ENCODE measurements at regions not wholly inside any gene's neighbourhood (a gene's known extent, or its start where the extent isn't known, plus 50 kb on each side); places are given as distances from the start of the nearest gene placed in this dataset.
"Not testable (repeated sequence)": the region's sequence is repeated elsewhere in the genome, so short reads cannot be mapped to it uniquely, and the experiment has no call there.

DNA sequence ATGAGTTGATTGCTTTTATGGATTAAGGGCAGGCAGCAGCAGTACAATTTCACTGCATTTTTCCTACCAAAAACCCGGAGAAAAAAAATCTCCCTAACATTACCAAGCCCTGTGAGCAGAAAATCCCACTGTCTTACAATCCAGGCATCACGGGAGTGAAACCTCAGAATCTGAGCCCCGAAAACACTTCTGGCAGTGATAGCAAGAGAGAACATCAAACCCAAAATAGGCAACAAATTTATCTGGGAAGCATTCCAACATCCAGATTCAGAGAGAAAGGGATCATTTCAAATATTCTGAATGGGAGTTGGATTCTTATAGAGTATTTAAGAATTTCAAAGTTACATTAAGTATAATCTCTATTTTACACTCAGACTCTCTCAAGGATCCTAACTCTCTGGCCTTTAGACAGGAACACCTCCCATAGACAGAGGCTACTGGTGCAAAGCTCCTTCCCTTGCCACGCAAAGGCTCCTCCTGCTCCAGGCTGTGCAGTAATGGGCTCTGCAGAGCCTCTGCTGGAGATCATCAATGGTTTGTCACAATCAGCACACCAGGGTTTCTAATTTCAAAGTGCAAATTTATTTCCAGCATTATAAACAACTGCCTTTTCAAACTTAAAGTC, 256.9 kb downstream of the PARM1 start:
- no peak for DNase-seq (ENCODE audit: low spot score)

DNA sequence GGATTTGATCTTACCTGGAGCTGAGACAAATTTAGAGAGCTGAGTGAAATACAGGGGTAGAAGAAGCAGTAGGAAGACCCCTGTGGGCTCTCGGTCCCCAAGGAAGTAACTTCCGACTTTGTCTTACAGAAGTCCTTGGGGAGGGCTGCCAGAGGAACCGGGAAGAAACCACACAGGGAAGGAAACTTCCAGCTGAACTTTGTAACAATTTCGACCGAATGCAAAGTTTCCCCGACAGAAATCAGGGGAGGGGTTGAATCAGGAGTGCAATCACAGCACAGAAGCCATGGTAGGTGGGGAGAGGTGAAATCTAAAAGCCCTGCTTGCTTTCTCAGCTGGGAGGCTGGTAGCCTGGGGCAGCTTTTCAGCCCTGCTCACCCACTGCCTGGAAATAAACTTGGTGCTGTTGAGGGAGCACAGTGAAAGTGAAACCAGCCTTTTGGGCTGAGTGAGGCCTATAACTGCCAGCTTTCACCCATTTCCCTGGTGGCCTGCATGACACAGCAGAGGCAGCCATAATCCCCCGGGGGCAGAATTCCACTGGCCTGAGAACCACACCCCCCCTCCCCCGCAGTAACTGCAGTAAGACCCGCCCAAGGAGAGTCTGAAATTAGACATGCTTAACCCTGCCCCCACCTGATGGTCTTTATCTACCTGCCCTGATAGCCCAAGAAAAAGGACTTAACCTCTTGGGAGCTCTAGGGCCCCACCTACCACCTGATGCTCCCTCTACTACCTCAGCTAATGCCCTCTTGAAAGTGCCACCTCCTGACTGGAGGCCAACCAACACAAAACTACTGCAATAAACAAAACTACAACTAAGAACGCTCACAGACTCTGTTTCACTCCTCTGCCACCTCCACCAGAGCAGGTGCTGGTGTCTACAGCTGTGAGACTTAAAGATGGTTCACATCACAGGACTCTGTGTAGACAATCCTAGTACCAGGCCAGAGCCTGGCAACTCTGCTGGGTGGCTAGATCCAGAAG, 248.2 kb downstream of the PARM1 start:
- no peak for DNase-seq (ENCODE audit: low spot score)

DNA sequence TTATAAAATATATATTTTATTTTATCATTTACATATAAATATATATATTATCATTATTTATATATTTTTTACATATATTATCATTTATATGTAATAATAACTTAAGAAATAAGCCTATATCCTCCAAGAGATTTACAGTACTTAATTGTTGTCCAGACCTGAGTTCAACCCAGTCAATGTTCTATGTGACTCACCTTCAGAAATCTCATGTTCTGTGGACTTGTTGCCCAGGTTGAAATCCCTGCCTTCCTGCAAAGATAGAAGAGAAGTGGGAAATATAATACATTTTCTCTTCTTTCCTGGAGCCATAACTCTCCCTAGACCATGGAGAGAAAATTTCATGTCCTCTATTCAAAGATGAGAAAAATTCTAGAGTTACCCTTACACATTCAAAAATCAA, 247.3 kb downstream of the PARM1 start:
- no peak for DNase-seq (ENCODE audit: low spot score)

DNA sequence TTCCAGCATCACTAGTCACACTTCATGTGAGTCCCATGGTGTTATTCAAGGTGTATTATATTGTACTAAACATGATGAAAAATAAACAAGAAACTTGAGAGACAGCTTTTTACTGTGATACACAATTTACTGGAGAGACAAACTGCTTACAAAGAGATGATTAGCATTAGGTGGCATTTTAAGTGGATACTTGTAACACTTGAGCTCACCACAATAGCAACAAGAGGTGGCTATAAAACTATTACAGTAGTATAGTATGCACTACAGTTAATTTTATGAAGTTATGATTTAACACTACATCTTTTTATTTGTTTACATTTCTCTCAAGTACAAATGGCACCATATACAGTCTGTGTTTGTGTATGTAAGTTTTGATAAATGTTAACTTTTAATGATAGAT, 246.6 kb downstream of the PARM1 start:
- no peak for DNase-seq (ENCODE audit: low spot score)

DNA sequence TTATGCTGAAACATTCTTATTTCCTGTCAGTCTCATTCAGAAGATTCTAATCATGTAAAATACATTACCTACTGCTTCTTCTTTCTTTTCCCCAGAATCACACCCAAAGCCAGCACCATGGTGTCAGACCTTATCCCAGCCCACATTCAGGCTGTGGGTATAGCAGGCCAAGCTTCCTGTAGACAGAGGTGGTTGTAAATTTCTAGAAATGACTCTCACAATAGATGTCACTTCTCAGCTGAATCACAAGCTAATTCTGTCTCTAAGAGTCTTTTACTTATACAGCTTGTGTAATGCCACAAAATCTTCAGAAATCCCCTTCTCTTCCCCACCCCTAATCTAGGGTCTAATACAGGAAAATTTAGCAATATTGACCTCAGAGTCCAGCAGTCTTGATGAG, 239.6 kb downstream of the PARM1 start:
- DNase-seq (ENCODE audit: low spot score): no peak

DNA sequence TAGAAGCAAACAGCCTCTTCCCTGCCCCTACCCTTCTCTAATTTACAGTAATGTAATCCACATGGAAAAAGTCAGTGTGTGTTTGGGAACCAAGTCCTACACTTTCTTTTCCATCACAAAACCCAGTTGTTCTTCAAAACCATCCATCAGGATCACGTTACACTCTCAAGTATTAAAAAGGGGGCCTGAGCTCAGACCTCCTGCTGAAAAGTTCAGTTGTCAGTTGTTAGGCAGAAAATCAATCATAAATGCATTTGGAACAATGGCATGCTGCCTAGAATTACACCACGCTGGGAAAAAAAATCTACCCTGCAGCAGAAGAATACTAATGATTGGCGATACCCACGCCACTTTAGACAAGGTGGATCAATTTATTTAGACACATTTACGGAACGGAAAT, 236.5 kb downstream of the PARM1 start:
- DNase-seq (ENCODE audit: low spot score): no peak

DNA sequence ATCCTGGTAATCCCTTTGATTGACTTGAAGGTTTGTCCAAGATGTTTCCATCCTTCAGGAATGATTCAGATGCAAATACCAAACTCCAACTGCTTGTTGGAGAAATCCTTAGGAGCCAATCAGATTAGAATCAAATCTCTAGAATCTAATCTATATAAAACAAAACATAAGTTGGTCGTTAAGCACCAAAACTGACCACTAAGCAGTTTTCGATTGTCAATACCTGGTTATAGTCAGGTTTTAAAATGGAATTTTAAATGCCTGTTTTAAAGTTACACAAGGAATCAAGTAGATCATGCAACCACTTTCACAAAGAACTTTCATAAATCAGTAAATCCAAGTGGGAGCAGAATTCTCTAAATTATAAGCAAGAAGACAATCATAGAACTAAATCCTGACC, 236.1 kb downstream of the PARM1 start:
- DNase-seq (ENCODE audit: low spot score): no peak

DNA sequence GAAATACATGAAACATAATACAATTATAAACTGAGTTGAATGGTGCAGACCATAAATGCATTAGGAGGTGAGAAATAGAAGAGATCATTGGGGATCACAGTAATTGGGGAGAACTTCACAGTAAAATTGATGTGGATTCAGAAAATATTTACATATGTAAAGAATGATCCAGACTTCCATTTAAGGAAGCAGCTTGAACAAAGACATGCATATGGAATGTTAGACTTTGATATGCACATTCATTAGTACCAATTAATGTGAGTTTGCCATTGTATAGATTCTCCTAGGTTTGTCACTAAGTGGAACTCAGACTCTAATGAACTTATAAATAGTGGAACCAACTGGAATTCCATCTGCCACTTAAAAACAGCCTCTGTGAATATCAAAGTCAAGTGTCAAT, 235.6 kb downstream of the PARM1 start:
- DNase-seq (ENCODE audit: low spot score): no peak

DNA sequence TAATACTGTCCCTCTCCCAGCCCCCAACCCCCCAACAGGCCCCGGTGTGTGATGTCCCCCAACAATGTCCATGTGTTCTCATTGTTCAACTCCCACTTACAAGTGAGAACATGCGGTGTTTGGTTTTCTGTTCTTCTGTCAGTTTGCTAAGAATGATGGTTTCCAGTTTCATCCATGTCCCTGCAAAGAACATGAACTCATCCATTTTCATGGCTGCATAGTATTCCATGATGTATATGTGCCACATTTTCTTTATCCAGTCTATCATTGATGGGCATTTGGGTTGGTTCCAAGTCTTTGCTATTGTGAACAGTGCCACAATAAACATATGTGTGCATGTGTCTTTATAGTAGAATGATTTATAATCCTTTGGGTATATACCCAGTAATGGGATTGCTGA, 232.2 kb downstream of the PARM1 start:
- not testable (repeated sequence) for DNase-seq (ENCODE audit: low spot score)

DNA sequence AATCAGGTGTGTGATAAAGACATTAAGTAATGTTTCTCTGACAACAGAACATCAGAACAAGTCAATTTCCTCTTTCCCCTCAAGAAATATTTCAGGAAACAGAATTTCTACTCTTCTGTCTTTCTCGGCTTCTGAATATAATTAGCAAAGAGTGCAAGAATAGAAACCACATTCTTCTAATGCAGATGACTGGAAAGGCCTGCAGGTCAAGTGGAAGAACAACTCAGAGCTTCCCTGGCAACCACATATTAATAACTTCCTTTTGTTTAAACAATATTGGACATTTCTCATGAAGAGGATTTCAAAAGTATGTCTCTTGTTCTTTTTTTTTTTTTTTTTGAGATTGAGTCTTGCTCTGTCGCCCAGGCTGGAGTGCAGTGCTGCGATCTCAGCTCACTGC, 225.5 kb downstream of the PARM1 start:
- DNase-seq (ENCODE audit: low spot score): no peak

DNA sequence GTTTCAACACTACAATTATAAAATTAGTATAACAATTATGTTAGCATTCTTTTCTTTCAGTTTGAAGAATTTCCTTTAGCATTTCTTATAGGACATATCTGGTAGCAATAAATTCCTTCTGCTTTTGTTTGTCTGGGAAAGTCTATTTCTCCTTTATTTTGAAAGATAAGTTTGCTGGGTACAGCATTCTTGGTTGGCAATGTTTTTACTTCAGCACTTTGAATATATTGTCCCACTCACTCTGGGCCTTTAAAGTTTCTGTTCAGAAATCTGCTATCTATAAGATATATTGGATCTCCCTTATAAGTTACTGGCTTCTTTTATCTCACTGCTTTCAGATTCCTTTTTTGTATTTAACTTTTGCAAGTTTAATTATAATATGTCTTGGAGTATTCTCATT, 222.1 kb downstream of the PARM1 start:
- DNase-seq (ENCODE audit: low spot score): no peak

DNA sequence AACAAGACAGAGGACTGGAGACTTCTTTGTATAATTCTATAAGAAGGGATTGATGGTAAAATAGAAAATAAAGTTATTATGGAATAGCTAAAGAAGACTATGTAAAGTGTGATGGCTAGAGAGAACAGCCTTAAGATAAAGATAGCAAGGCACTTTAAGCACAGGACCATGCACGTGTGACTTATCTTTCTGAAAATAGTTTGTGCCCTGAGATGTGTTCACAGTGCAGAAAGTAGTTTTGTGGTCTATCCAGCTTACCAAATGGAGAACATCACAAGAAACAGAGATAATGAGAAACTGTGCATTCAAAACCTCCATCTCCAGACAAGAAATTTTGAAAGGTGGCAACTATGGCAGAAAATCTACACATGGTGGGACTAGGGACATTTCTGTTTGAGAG, 213.3 kb downstream of the PARM1 start:
- no peak for DNase-seq (ENCODE audit: low spot score)

DNA sequence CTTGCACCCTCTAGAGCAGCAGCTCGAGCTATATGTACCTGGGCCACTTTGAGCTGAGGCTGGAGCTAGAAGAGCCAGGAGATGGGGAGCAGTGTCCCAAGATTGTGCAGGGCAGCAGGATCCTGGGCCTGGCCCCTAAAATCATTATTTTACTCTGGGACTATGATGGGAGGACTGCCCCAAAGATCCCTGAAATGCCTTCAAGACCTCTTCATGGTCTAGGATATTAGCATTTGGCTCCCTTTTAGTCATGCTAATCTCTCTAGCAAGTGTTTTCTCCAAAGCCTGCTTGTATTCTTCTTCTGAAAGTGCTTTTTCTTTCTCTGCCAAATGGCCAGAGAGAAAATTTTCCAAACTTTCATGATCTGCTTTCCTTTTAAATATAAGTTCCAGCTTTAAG, 211.6 kb downstream of the PARM1 start:
- DNase-seq (ENCODE audit: low spot score): no peak

DNA sequence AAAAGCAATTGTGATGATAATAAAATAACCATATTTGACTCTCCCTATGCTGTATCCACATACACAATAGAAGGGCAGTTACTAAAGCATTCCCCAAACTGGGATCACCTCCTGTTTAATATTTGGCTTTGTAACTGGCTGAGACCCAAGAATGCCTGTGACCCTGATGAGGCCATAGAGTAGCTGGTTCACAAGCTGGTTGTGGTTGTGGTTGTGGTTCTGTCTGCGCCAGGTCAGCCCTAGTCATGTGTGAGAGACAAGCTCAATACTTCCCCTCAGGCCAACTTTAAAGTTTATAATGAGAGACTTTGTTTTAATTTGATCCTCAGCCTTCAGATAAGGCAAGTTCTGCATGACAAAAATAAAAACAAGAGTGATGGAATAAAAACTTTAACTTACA, 209.9 kb downstream of the PARM1 start:
- no peak for DNase-seq (ENCODE audit: low spot score)

DNA sequence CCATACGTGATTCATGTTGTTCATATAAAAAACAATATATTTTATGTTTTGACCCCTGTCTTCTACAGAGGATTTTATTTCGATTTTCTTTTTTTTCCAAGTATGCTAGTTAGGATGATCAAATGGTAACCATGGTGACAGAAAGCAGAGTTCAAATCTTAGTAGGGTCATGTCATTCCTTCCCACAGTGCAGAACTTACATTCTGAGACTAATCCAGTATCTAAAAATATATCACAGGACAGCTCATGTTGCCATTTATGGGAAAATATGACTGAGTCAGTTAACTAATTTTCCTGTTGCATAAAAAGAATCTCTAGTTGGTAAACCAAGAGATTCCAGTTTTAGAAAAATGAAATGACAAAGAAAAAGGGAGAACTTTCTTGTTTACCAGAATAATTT, 209.5 kb downstream of the PARM1 start:
- DNase-seq (ENCODE audit: low spot score): no peak

DNA sequence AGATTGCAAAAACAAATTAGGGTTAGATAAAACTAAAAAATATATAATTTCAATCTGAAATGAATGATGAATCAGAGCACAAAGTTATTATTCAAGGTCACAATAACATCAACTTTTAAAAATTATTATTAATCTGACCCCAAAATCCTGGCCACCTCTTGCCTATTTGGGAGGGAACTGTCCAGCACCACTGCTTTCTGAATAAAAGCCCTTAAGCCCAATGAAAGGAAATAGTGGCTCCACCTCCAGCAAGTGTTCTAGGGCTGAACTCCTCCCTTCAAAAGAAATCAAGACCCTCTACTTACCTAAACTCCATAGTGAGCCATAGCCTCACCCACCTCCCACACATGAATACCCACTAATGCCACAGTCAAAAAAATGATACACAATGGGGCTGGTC, 208.2 kb downstream of the PARM1 start:
- DNase-seq (ENCODE audit: low spot score): no peak

DNA sequence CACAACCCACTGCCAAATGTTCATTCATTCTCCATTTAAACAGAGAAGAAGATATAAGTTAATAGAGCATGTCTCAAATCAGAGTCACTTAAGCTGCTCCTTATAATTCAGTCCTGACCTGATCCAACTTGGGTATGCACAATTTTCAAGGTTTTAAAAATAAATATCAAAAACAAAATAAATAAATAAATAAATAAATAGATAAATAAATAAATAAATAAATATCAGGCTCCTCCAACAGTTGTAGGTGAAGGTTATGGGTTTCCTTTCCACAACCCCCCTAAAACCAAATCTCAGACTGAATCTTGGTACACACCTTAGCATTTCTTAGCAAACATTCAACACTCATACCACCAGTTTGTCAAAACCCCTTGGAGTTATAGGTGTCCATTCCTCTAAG, 204.4 kb downstream of the PARM1 start:
- DNase-seq (ENCODE audit: low spot score): no peak

DNA sequence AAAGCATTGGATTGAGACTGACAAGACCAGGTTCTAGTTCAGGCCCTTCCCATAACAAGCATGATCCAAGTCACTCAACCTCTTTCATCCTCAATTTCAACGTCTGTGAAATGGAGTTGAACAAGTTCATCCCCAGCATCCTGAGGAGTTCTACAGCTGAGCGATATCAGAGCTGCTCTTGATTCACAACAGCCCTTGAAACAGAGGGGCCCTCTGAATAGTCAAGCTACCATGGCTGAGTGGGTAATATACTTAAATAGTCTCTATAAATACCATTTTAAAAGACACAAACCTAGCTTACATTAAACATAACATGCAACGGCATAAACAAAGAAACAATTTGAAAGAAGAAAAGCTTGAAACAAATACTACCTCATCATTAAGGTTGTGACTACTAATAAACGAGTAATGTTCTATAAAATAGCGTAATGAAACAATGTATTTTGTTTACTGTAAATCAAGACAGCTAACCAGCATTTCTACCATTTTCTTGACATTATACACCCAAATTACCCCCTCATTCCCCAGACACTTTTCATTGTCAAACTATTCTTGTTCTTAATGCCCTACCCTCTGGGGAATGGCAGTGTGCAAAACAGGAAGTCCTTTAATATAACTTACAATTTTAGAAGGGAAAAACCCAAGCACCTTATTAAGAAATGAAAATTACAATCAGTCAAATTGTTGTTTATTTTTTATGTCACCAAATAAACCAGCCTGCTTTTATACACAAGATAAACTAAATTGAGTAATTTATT, 202.3 kb downstream of the PARM1 start:
- DNase-seq (ENCODE audit: low spot score): no peak

DNA sequence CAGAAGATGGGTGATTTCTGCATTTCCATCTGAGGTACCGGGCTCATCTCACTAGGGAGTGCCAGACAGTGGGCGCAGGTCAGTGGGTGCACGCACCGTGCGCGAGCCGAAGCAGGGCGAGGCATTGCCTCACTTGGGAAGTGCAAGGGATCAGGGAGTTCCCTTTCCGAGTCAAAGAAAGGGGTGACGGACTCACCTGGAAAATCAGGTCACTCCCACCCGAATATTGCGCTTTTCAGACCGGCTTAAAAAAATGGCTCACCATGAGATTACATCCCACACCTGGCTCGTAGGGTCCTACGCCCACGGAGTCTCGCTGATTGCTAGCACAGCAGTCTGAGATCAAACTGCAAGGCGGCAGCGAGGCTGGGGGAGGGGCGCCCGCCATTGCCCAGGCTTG, 194.0 kb downstream of the PARM1 start:
- DNase-seq (ENCODE audit: low spot score): not testable (repeated sequence)

DNA sequence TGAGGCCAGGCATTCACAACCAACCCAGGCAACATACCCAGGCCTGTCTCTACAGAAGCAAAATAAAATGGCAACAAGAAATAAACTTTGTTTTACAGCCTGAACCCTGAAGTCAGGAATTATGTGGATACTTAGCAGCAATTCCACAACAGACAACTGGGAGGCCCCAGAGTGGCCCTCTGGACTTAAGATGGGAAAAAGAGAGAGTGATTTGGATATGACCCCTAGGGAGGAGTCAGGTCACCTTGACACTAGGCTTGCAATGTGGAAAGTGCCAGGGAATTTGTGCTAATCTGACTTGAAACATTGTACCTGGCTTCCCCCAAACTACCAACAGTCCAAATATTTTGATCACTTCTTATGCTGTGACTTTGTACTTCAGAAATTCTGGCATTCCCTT, 193.1 kb downstream of the PARM1 start:
- no peak for DNase-seq (ENCODE audit: low spot score)

DNA sequence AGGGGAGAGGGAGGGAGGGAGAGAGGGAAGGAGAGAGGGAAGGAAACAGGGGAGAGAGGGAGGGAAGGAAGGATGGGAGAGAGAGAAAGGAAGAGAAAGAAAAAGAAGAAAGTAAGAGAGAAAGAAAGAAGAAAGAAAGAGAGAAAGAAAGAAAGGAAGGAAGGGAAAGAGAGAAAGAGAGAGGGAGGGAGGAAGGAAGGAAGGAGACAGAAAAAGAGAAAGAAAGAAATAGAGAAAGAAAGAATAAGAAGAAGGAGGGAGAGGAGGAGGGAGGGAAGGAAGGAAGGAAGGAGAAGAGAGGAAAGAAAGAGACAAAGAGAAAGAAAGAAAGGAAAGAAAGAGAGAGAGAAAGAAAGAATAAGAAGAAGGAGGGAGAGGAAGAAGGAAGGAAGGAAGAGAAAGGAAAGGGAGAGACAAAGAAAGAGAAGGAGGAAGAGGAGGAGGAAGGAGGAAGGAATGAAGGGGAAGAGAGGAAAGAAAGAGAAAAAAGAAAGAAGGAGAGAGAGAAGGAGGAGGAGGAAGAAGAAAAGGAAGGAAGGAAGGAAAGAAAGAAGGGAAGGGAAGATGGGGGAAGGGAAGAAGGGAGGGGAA, 189.6 kb downstream of the PARM1 start:
- no peak for DNase-seq (ENCODE audit: low spot score)

DNA sequence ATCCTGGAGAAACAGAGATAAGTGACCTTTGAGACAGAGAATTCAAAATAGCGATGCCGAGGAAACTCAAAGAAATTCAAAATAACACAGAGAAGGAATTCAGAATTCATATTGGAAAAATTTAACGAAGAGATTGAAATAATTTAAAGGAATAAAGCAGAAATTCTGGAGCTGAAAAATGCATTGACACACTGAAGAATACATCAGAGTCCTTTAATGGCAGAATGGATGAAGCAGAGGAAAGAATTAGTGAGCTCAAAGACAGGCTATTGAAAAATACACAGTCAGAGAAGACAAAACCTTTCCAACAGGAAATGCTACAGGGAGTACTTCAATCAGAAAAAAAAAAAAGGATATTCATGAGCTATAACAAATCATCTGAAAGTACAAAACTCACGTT, 185.8 kb downstream of the PARM1 start:
- no peak for DNase-seq (ENCODE audit: low spot score)

DNA sequence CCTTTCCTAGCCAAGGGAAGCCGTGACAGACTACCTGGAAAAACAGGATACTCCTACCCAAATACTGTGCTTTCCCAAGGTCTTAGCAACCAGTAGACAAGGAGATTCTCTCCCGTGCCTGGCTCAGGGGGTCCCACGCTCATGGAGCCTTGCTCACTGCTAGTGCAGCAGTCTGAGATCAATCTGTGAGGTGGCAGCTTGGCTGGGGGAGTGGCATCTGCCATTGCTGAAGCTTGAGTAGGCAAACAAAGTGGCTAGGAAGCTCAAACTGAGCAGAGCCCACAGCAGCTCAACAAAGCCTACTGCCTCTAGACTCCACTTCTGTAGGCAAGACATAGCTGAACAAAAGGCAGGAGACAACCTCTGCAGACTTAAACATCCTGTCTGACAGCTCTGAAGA, 177.1 kb downstream of the PARM1 start:
- no peak for DNase-seq (ENCODE audit: low spot score)
